ENCODE measurements at regions not wholly inside any gene's neighbourhood (a gene's known extent, or its start where the extent isn't known, plus 50 kb on each side); places are given as distances from the start of the nearest gene placed in this dataset.

DNA sequence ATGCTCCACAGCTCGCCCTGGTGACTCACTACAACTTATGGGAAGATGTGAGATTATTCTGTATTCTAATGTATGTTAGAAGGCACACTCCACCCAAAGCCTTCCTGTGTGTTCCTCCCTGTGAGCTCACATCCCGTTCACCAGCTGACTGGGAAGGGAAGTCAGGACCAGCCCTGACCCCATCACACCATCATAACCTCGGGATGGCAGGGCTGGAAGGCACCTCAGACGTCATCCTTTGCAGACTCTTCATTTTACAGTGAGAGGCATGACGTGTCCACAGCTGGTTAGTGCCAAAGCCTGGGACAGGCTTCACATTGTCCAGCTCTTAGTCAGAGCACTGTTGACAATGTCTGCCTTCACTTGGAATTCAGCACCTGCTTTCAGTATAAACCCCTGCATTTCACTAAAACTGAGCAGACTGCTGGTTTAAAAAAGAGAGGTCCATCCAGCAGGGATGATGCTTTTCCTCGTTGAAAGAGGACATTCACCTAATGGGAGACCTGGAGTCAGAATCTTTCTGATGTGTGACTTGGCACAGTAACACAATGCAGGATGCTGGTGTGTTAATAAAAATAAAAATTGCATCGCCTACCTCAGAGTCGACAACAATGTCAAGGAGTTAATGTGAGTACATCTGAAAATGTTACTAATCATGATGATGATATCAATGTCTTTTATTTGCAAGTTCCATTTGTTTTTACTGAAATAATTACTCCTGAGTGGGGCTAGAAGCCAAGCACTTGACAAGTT lies 418.0 kb upstream of the TNP1 start:
- Histone ChIP-seq H2BK12ac (ENCODE audit: low read length) (no peak overlapping the region), H3K79me1 (ENCODE audit: low read depth, low read length) (no peaks in the 10 kb centered on the region), H2BK15ac (ENCODE audit: low read length) (no peak overlapping the region), H3K14ac (ENCODE audit: low read length) (no peak overlapping the region), H3K27ac (replicated peaks; ENCODE audit: low read length) (no peak overlapping the region), H3K4ac (ENCODE audit: low read length) (no peak overlapping the region), H3K4me1 (ENCODE audit: control insufficient read depth in 2 of 2, insufficient read depth in 1 of 2, low read depth in 1 of 2, low read length in 2 of 2) (peaks cover 4% of the 10 kb centered on the region in 2 donors), H3K9ac (ENCODE audit: low read depth, low read length, poor library complexity) (no peak overlapping the region), H2AK5ac (ENCODE audit: low read depth, low read length) (no peak overlapping the region), H3K36me3 (replicated peaks in 1 of 2; ENCODE audit: control insufficient read depth in 2 of 2, insufficient read depth in 2 of 2, low read length in 2 of 2) (no peaks in the 10 kb centered on the region), H4K8ac (ENCODE audit: low read depth, low read length) (no peak overlapping the region), H3K4me2 (ENCODE audit: insufficient read depth, low read length, poor library complexity, severe bottlenecking) (no peak overlapping the region), H2AFZ (ENCODE audit: low read length) (no peak overlapping the region), H3K4me3 (ENCODE audit: low read length in 2 of 2) (no peak overlapping the region), H2BK5ac (ENCODE audit: low read length) (no peak overlapping the region), H3K9me3 (replicated peaks in 1 of 2; ENCODE audit: control insufficient read depth in 2 of 2, insufficient read depth in 1 of 2, low read depth in 1 of 2, low read length in 2 of 2) (peaks cover 0 to 3% of the 10 kb centered on the region in 2 donors), H3K18ac (ENCODE audit: low read length) (no peak overlapping the region), H3K23ac (ENCODE audit: low read depth, low read length, poor library complexity) (no peak overlapping the region), H4K91ac (ENCODE audit: low read depth, low read length, poor library complexity) (no peak overlapping the region), H3K27me3 (ENCODE audit: control insufficient read depth in 3 of 3, insufficient read depth in 3 of 3, low read depth in 1 of 3, low read length in 3 of 3) (peaks cover 0 to 5% (median 0%) of the 10 kb centered on the region in 3 experiments), H2BK120ac (ENCODE audit: low read depth, low read length) (no peak overlapping the region)
- no peak for DNase-seq (ENCODE audit: low spot score)
- WGBS, 2 donors (ENCODE audit: extremely low coverage in 2 of 2, insufficient read length in 2 of 2, insufficient replicate concordance in 1 of 2) = no CpG with 5 or more reads among the region's 8 CpGs

DNA sequence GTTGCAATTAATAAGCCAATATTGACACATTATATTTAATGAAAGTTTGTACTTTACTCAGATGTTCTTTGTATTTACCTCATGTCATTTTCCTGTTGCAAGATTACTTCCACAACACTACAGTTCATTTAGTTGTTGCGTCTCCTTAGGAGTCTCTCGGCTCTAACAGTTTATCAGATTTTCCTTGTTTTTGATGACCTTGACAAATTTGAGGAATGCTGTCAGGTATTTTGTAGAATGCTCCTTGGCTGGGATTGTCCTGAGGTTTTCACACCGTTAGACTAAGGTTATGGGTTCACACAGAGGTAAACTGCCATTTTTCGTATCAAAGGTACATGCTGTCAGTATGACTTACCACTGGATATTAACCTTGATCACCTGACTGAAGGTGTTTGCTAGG lies 416.6 kb upstream of the TNP1 start:
- Histone ChIP-seq H3K4me2 (ENCODE audit: insufficient read depth, low read length, poor library complexity, severe bottlenecking) (no peak overlapping the region), H3K4ac (ENCODE audit: low read length) (no peak overlapping the region), H2BK5ac (ENCODE audit: low read length) (no peak overlapping the region), H2BK120ac (ENCODE audit: low read depth, low read length) (no peak overlapping the region), H4K91ac (ENCODE audit: low read depth, low read length, poor library complexity) (no peak overlapping the region), H3K18ac (ENCODE audit: low read length) (no peak overlapping the region), H3K9me3 (replicated peaks in 1 of 2; ENCODE audit: control insufficient read depth in 2 of 2, insufficient read depth in 1 of 2, low read depth in 1 of 2, low read length in 2 of 2) (peaks cover 0 to 3% of the 10 kb centered on the region in 2 donors), H3K79me1 (ENCODE audit: low read depth, low read length) (no peaks in the 10 kb centered on the region), H3K4me3 (ENCODE audit: low read length in 2 of 2) (no peak overlapping the region), H3K27me3 (ENCODE audit: control insufficient read depth in 3 of 3, insufficient read depth in 3 of 3, low read depth in 1 of 3, low read length in 3 of 3) (peaks cover 0 to 16% (median 0%) of the 10 kb centered on the region in 3 experiments), H3K9ac (ENCODE audit: low read depth, low read length, poor library complexity) (no peak overlapping the region), H2BK15ac (ENCODE audit: low read length) (no peak overlapping the region), H3K4me1 (ENCODE audit: control insufficient read depth in 2 of 2, insufficient read depth in 1 of 2, low read depth in 1 of 2, low read length in 2 of 2) (peaks cover 4% of the 10 kb centered on the region in 2 donors), H2BK12ac (ENCODE audit: low read length) (no peak overlapping the region), H3K36me3 (replicated peaks in 1 of 2; ENCODE audit: control insufficient read depth in 2 of 2, insufficient read depth in 2 of 2, low read length in 2 of 2) (no peaks in the 10 kb centered on the region), H3K27ac (replicated peaks; ENCODE audit: low read length) (no peak overlapping the region), H3K23ac (ENCODE audit: low read depth, low read length, poor library complexity) (no peak overlapping the region), H4K8ac (ENCODE audit: low read depth, low read length) (no peak overlapping the region), H3K14ac (ENCODE audit: low read length) (no peak overlapping the region), H2AFZ (ENCODE audit: low read length) (no peak overlapping the region), H2AK5ac (ENCODE audit: low read depth, low read length) (no peak overlapping the region)
- no CpG with 5 or more reads among the region's 4 CpGs for WGBS, 2 donors (ENCODE audit: extremely low coverage in 2 of 2, insufficient read length in 2 of 2, insufficient replicate concordance in 1 of 2)
- no peak for DNase-seq (ENCODE audit: low spot score)

DNA sequence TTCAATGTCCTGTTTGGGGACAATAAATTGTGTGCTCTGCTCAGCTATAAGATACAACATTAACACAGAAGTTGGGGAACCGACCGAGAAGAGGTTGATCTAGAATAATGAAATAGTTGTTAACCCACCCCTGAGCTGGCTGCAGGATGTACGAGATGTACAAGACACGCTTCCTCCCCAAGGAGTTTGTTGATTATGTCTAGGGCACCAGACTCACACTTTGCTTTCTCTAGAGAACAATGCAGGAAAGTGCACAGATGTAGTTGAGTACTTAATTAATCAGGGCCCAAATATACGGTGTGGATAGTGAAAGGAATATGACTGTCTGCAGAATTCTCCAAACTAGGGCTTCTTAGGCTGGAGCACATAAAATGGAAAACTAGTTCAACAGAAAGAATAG lies 415.2 kb upstream of the TNP1 start:
- Histone ChIP-seq H4K8ac (ENCODE audit: low read depth, low read length) (no peak overlapping the region), H3K36me3 (replicated peaks in 1 of 2; ENCODE audit: control insufficient read depth in 2 of 2, insufficient read depth in 2 of 2, low read length in 2 of 2) (no peaks in the 10 kb centered on the region), H2AFZ (ENCODE audit: low read length) (no peak overlapping the region), H2BK120ac (ENCODE audit: low read depth, low read length) (no peak overlapping the region), H3K4ac (ENCODE audit: low read length) (no peak overlapping the region), H3K18ac (ENCODE audit: low read length) (no peak overlapping the region), H4K91ac (ENCODE audit: low read depth, low read length, poor library complexity) (no peak overlapping the region), H3K4me2 (ENCODE audit: insufficient read depth, low read length, poor library complexity, severe bottlenecking) (no peak overlapping the region), H2BK15ac (ENCODE audit: low read length) (no peak overlapping the region), H3K14ac (ENCODE audit: low read length) (no peak overlapping the region), H3K79me1 (ENCODE audit: low read depth, low read length) (no peaks in the 10 kb centered on the region), H3K27ac (replicated peaks; ENCODE audit: low read length) (no peak overlapping the region), H2BK5ac (ENCODE audit: low read length) (no peak overlapping the region), H3K4me3 (ENCODE audit: low read length in 2 of 2) (no peak overlapping the region), H2BK12ac (ENCODE audit: low read length) (no peak overlapping the region), H3K23ac (ENCODE audit: low read depth, low read length, poor library complexity) (no peak overlapping the region), H3K9me3 (replicated peaks in 1 of 2; ENCODE audit: control insufficient read depth in 2 of 2, insufficient read depth in 1 of 2, low read depth in 1 of 2, low read length in 2 of 2) (peaks cover 0 to 3% of the 10 kb centered on the region in 2 donors), H3K9ac (ENCODE audit: low read depth, low read length, poor library complexity) (no peak overlapping the region), H3K27me3 (ENCODE audit: control insufficient read depth in 3 of 3, insufficient read depth in 3 of 3, low read depth in 1 of 3, low read length in 3 of 3) (peaks cover 0 to 23% (median 0%) of the 10 kb centered on the region in 3 experiments), H2AK5ac (ENCODE audit: low read depth, low read length) (no peak overlapping the region), H3K4me1 (ENCODE audit: control insufficient read depth in 2 of 2, insufficient read depth in 1 of 2, low read depth in 1 of 2, low read length in 2 of 2) (peaks cover 10 to 14% of the 10 kb centered on the region in 2 donors)
- no CpG with 5 or more reads among the region's 5 CpGs for WGBS, 2 donors (ENCODE audit: extremely low coverage in 2 of 2, insufficient read length in 2 of 2, insufficient replicate concordance in 1 of 2)
- DNase-seq (ENCODE audit: low spot score) = no peak

DNA sequence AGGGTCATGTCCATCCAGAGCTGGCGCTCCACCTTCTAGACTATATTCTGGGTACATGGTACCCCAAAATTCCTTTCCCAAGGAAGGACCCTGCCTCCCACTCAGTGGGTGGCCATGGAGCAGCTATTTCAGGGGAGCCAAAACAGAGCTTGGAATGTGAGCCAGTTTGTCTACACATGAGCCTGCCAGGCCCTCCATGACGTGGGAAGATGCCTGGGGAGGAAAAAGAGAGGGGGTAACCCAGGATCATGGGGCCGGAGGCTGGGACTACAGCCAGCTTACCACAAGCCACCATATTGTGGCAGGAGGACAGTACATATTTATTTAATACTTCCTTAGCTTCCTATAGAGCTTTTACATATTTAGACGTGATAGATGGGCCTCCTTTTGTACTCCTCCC lies 414.7 kb upstream of the TNP1 start:
- no peak overlapping the region for H3K4ac ChIP-seq (ENCODE audit: low read length)
- H3K27ac ChIP-seq (replicated peaks; ENCODE audit: low read length) = no peak overlapping the region
- no peak overlapping the region for H2BK120ac ChIP-seq (ENCODE audit: low read depth, low read length)
- no peak overlapping the region for H2AK5ac ChIP-seq (ENCODE audit: low read depth, low read length)
- no peak overlapping the region for H2BK12ac ChIP-seq (ENCODE audit: low read length)
- no peak overlapping the region for H4K91ac ChIP-seq (ENCODE audit: low read depth, low read length, poor library complexity)
- H2BK15ac ChIP-seq (ENCODE audit: low read length) = no peak overlapping the region
- H3K36me3 ChIP-seq (replicated peaks in 1 of 2; ENCODE audit: control insufficient read depth in 2 of 2, insufficient read depth in 2 of 2, low read length in 2 of 2) = no peaks in the 10 kb centered on the region
- H3K9ac ChIP-seq (ENCODE audit: low read depth, low read length, poor library complexity) = no peak overlapping the region
- no peak overlapping the region for H3K4me3 ChIP-seq (ENCODE audit: low read length in 2 of 2)
- H2AFZ ChIP-seq (ENCODE audit: low read length) = no peak overlapping the region
- H3K23ac ChIP-seq (ENCODE audit: low read depth, low read length, poor library complexity) = no peak overlapping the region
- peaks cover 0 to 24% (median 0%) of the 10 kb centered on the region in 3 experiments for H3K27me3 ChIP-seq (ENCODE audit: control insufficient read depth in 3 of 3, insufficient read depth in 3 of 3, low read depth in 1 of 3, low read length in 3 of 3)
- peak overlapping the region; percentile 39 for H3K18ac ChIP-seq (ENCODE audit: low read length)
- no CpG with 5 or more reads among the region's 4 CpGs for WGBS, 2 donors (ENCODE audit: extremely low coverage in 2 of 2, insufficient read length in 2 of 2, insufficient replicate concordance in 1 of 2)
- H2BK5ac ChIP-seq (ENCODE audit: low read length) = no peak overlapping the region
- no peak overlapping the region for H4K8ac ChIP-seq (ENCODE audit: low read depth, low read length)
- H3K79me1 ChIP-seq (ENCODE audit: low read depth, low read length) = no peaks in the 10 kb centered on the region
- H3K9me3 ChIP-seq (replicated peaks in 1 of 2; ENCODE audit: control insufficient read depth in 2 of 2, insufficient read depth in 1 of 2, low read depth in 1 of 2, low read length in 2 of 2) = peaks cover 0 to 3% of the 10 kb centered on the region in 2 donors
- H3K4me1 ChIP-seq (ENCODE audit: control insufficient read depth in 2 of 2, insufficient read depth in 1 of 2, low read depth in 1 of 2, low read length in 2 of 2) = peaks cover 15 to 18% of the 10 kb centered on the region in 2 donors
- DNase-seq (ENCODE audit: low spot score) = no peak
- no peak overlapping the region for H3K14ac ChIP-seq (ENCODE audit: low read length)
- H3K4me2 ChIP-seq (ENCODE audit: insufficient read depth, low read length, poor library complexity, severe bottlenecking) = no peak overlapping the region

All from neuronal stem cell (in vitro differentiated cells).